ENCODE measurements at regions not wholly inside any gene's neighbourhood (a gene's known extent, or its start where the extent isn't known, plus 50 kb on each side); places are given as distances from the start of the nearest gene placed in this dataset.
A peak's percentile ranks its signal among the peaks of the same experiment; 100 is the strongest.

DNA sequence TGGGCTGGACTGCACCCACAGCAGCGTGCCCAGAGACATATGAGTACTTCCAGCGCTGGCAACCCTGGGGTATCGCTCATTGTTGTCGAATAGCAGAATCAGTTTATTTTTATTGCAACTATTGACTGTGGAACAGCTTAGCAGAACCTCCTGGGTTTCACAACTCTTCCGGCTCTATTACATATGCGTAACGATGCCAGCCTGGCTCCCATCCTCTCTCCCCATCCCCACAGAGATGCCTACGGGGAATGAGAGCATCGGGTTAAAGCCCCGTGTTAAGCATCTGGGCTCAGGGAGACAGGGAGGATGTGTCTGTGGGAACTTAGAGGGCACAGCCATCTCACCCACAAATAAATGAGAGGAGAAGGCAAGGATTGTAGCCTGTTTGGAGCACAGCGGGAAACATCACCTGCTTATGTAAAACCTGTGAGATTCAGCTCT, 76.6 kb upstream of the DLG1 start:
- Histone ChIP-seq H3K27me3 (no peaks in the 10 kb centered on the region), H3K27ac (no peak overlapping the region), H3K9me3 (no peaks in the 10 kb centered on the region), H3K4me1 (no peaks in the 10 kb centered on the region), H3K4me3 (no peak overlapping the region), H3K36me3 (no peaks in the 10 kb centered on the region)
- DNase-seq = no peak
- TF ChIP-seq POLR2A (IDR thresholded peaks at IDR 0.05) = no peak
- TF ChIP-seq CTCF (IDR thresholded peaks at IDR 0.05) = no peak

DNA sequence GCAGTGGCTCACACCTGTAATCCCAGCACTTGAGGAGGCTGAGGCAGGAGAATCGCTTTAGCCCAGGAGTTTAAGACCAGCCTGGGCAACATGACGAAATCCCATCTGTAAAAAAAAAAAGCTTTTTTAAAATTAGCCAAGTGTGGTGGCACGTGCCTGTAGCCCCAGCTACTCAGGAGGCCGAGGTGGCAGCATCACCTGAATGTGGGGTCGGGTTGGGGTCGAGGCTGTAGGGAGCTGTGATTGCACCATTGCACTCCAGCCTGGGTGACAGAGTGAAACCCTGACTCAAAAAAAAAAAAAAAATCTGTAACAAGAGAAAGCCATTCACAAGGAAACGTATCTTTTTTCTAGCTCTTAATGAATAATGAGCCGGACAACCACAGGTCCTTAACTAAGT, 74.7 kb upstream of the DLG1 start:
- no peaks in the 10 kb centered on the region for H3K9me3 ChIP-seq
- TF ChIP-seq POLR2A (IDR thresholded peaks at IDR 0.05) (no peak), CTCF (IDR thresholded peaks at IDR 0.05) (no peak)
- no peaks in the 10 kb centered on the region for H3K27me3 ChIP-seq
- DNase-seq = no peak
- no peaks in the 10 kb centered on the region for H3K36me3 ChIP-seq
- no peak overlapping the region for H3K4me3 ChIP-seq
- H3K4me1 ChIP-seq = no peaks in the 10 kb centered on the region
- H3K27ac ChIP-seq = no peak overlapping the region

DNA sequence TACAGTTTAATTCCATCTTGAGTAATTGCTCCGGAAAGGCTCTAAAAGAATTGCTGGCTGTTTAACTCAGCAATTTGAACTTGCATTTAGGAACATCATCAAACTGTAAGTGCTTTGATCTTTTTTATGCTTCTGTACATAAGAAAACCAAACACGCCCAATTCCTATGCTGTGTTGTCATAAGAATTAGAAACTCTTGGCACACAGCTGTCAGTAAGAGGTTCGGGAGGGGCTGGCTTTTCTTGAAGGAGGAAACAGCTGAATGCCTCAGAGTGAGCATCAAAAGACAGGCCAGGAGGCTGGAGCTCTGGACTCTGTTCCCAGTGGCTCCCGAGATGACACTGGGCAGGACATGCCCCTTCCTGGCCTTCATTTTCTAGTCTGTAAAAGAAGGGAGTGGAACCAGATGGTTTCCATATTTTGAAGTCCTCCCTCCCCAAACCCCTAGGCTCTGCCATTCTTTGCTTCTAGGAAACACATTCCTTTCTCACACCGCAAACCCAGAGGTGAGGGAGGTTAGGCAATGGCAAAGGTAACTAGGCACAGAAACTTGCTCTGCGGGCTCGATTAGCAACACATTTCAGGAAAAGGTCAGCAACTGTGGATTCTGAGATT, 73.7 kb upstream of the DLG1 start:
- peak in 1 of 3 donors; percentile 46 for DNase-seq
- Histone ChIP-seq H3K36me3 (no peaks in the 10 kb centered on the region), H3K9me3 (no peaks in the 10 kb centered on the region), H3K4me3 (no peak overlapping the region), H3K27me3 (no peaks in the 10 kb centered on the region), H3K4me1 (no peaks in the 10 kb centered on the region), H3K27ac (no peak overlapping the region)
- TF ChIP-seq CTCF (IDR thresholded peaks at IDR 0.05) = no peak

DNA sequence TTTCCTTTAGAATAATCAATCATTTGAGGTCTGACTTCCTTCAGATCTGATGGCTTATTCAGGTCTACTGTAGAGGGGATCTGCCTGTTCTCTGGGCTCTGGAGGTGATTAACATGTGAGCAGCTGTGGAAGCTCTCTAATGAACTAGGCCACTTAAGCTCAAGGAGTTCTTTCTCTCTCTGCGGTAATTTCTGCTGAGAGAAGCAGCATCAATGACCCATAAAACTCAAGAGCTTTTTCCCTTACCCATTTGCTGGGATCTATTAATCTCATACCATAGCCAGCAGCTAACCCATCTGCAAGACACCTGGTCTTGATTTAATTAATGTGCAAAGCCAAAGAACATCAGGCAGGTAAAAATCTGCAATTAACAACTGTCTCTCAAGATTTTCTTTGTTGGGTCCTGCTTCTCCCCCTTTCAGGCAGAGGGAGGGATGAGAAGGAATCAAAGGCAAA, 73.2 kb upstream of the DLG1 start:
- Histone ChIP-seq H3K9me3 (no peaks in the 10 kb centered on the region), H3K27ac (no peak overlapping the region), H3K27me3 (no peaks in the 10 kb centered on the region), H3K4me3 (no peak overlapping the region), H3K4me1 (no peaks in the 10 kb centered on the region), H3K36me3 (no peaks in the 10 kb centered on the region)
- TF ChIP-seq CTCF (IDR thresholded peaks at IDR 0.05) (no peak), POLR2A (IDR thresholded peaks at IDR 0.05) (no peak)
- peak in 1 of 3 donors; percentile 8 for DNase-seq

DNA sequence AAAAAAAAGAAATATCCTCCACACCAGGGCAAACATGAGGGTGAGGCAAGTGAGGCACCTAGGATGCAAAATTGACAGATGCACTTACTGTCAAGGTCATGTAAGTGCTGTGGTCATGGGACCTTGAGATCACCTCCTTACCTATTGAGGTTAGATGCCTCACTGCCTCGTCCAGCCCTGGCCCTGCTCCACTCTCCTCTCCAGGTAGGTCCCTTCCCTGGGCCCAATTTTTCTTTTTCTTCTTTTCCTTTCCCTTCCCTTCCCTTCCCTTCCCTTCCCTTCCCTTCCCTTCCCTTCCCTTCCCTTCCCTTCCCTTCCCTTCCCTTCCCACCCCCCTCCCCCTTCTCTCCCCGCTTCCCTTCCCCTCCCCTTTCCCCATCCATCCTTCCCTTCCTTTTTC, 71.1 kb upstream of the DLG1 start:
- H3K4me1 ChIP-seq = no peaks in the 10 kb centered on the region
- no peaks in the 10 kb centered on the region for H3K36me3 ChIP-seq
- no peak for DNase-seq
- no peak overlapping the region for H3K4me3 ChIP-seq
- H3K9me3 ChIP-seq = no peaks in the 10 kb centered on the region
- TF ChIP-seq POLR2A (IDR thresholded peaks at IDR 0.05) = no peak
- TF ChIP-seq CTCF (IDR thresholded peaks at IDR 0.05) = no peak
- no peak overlapping the region for H3K27ac ChIP-seq
- H3K27me3 ChIP-seq = no peaks in the 10 kb centered on the region

GRCh38 chr3:197368821-197369220, 70.4 kb upstream of the DLG1 start:
- DNase-seq = no peak
- H3K27me3 ChIP-seq = no peaks in the 10 kb centered on the region
- no peaks in the 10 kb centered on the region for H3K9me3 ChIP-seq
- no peaks in the 10 kb centered on the region for H3K36me3 ChIP-seq
- no peak for TF ChIP-seq CTCF (IDR thresholded peaks at IDR 0.05)
- TF ChIP-seq POLR2A (IDR thresholded peaks at IDR 0.05) = no peak
- no peak overlapping the region for H3K4me3 ChIP-seq
- H3K27ac ChIP-seq = no peak overlapping the region
- H3K4me1 ChIP-seq = no peaks in the 10 kb centered on the region
